Lung microvascular endothelial cell (primary cell): ENCODE measurements at regions not wholly inside any gene's neighbourhood (a gene's known extent, or its start where the extent isn't known, plus 50 kb on each side); places are given as distances from the start of the nearest gene placed in this dataset.
"Not testable (repeated sequence)": the region's sequence is repeated elsewhere in the genome, so short reads cannot be mapped to it uniquely, and the experiment has no call there.

ENCODE experiments used
- DNase-seq, 2 donors: peaks; one replicate each; pipeline versions ENCODE4 v3.0.0 to v3.0.0-alpha.2; 2010; ENCODE audit warnings: low read depth in 2 of 2

- not testable (repeated sequence) for DNase-seq
These were observed 121.7 kb downstream of the ATP6V0E2 start for GRCh38 chr7:149995369-149996026.

- DNase-seq = not testable (repeated sequence)
These were observed 127.2 kb downstream of the ATP6V0E2 start for GRCh38 chr7:150000780-150001599.

GRCh38 chr7:150003304-150003810 is 129.6 kb downstream of the ATP6V0E2 start:
- DNase-seq = no peak

GRCh38 chr7:150003973-150004372 is 130.2 kb downstream of the ATP6V0E2 start:
- not testable (repeated sequence) for DNase-seq

GRCh38 chr7:150004843-150005242 is 131.1 kb downstream of the ATP6V0E2 start:
- DNase-seq = not testable (repeated sequence)

GRCh38 chr7:150009620-150010303 is 136.0 kb downstream of the ATP6V0E2 start:
- DNase-seq = not testable (repeated sequence)

- DNase-seq = not testable (repeated sequence)
These were observed 143.0 kb downstream of the ATP6V0E2 start for GRCh38 chr7:150016651-150017189.

GRCh38 chr7:150020210-150020609 is 146.4 kb downstream of the ATP6V0E2 start:
- not testable (repeated sequence) for DNase-seq

GRCh38 chr7:150024550-150025490 is 151.1 kb downstream of the ATP6V0E2 start:
- not testable (repeated sequence) for DNase-seq

GRCh38 chr7:150025802-150026201 is 152.0 kb downstream of the ATP6V0E2 start:
- DNase-seq = not testable (repeated sequence)

- DNase-seq = not testable (repeated sequence)
These were observed 154.7 kb downstream of the ATP6V0E2 start for GRCh38 chr7:150028344-150029012.

- not testable (repeated sequence) for DNase-seq
These were observed 155.2 kb downstream of the ATP6V0E2 start for GRCh38 chr7:150029013-150029389.

GRCh38 chr7:150031733-150032132 is 158.0 kb downstream of the ATP6V0E2 start:
- not testable (repeated sequence) for DNase-seq

GRCh38 chr7:150033711-150034110 is 159.9 kb downstream of the ATP6V0E2 start:
- DNase-seq = not testable (repeated sequence)

- DNase-seq = not testable (repeated sequence)
These were observed 162.0 kb downstream of the ATP6V0E2 start for GRCh38 chr7:150035769-150036168.

- not testable (repeated sequence) for DNase-seq
These were observed 165.3 kb downstream of the ATP6V0E2 start for GRCh38 chr7:150039061-150039460.

- not testable (repeated sequence) for DNase-seq
These were observed 168.5 kb downstream of the ATP6V0E2 start for GRCh38 chr7:150042281-150042680.

GRCh38 chr7:150044771-150045170 is 171.0 kb downstream of the ATP6V0E2 start:
- DNase-seq = peak; percentile 4 to 59

GRCh38 chr7:150045596-150045995 is 171.8 kb downstream of the ATP6V0E2 start:
- peak in 1 of 2 donors; percentile 20 for DNase-seq
